ENCODE measurements at regions not wholly inside any gene's neighbourhood (a gene's known extent, or its start where the extent isn't known, plus 50 kb on each side); places are given as distances from the start of the nearest gene placed in this dataset.

DNA sequence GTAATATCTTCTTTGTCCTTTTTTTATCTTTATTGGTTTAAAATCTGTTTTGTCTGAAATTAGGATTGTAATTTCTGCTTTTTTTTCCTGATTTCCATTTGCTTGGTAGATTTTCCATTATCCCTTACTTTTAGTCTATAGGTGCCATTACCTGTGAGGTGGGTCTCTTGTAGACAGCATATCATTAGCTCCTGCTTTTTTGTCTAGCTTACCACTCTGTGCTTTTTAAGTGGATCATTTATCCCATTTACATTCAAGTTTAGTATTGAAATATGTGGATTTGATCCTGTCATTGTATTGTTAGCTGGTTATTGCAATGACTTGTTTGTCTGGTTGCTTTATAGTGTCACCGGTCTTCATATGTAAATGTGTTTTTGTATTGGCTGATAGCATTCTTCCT is 958.6 kb upstream of the SLIT2 start:
- intact Hi-C loops (cut with micrococcal nuclease; ENCODE audit: unreplicated experiment) = no loop called here
- no peak overlapping the region for H3K4me3 ChIP-seq (ENCODE audit: low read depth, low read length, poor library complexity, severe bottlenecking)
- no TSS peak for BruUV-seq (replicated peaks)
- H3K36me3 ChIP-seq (ENCODE audit: insufficient read depth, low read length, poor library complexity, severe bottlenecking) = no peaks in the 10 kb centered on the region
- CTCF ChIA-PET = no interaction called here
- no peak for DNase-seq (ENCODE audit: low spot score)
- H3K27ac ChIP-seq (ENCODE audit: low read depth, low read length, poor library complexity, severe bottlenecking) = no peak overlapping the region
- POLR2A ChIA-PET (ENCODE audit: low non-redundant PET) = no interaction called here
- H3K27me3 ChIP-seq (replicated peaks; ENCODE audit: insufficient read depth, low read depth, low read length, poor library complexity) = no peaks in the 10 kb centered on the region
- peaks cover 4% of the 10 kb centered on the region for H3K9me3 ChIP-seq (ENCODE audit: low read depth, low read length, poor library complexity, severe bottlenecking)
- H3K4me1 ChIP-seq (ENCODE audit: insufficient read depth, low read length, poor library complexity, severe bottlenecking) = no peaks in the 10 kb centered on the region
- TF ChIP-seq, protein P1, sequence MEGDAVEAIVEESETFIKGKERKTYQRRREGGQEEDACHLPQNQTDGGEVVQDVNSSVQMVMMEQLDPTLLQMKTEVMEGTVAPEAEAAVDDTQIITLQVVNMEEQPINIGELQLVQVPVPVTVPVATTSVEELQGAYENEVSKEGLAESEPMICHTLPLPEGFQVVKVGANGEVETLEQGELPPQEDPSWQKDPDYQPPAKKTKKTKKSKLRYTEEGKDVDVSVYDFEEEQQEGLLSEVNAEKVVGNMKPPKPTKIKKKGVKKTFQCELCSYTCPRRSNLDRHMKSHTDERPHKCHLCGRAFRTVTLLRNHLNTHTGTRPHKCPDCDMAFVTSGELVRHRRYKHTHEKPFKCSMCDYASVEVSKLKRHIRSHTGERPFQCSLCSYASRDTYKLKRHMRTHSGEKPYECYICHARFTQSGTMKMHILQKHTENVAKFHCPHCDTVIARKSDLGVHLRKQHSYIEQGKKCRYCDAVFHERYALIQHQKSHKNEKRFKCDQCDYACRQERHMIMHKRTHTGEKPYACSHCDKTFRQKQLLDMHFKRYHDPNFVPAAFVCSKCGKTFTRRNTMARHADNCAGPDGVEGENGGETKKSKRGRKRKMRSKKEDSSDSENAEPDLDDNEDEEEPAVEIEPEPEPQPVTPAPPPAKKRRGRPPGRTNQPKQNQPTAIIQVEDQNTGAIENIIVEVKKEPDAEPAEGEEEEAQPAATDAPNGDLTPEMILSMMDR (conservative IDR thresholded peaks at IDR 0.05; ENCODE audit: low read depth, low read length) = no peak
- TF ChIP-seq EZH2 (IDR thresholded peaks at IDR 0.05; ENCODE audit: borderline replicate concordance, low read depth, low read length, poor library complexity, severe bottlenecking) = no peak

GRCh38 chr4:19286924-19287323 is 964.8 kb upstream of the SLIT2 start:
- ChIA-PET POLR2A (ENCODE audit: low non-redundant PET) (no interaction called here), CTCF (no interaction called here)
- BruUV-seq (replicated peaks) = no TSS peak
- no peaks in the 10 kb centered on the region for H3K9me3 ChIP-seq (ENCODE audit: low read depth, low read length, poor library complexity, severe bottlenecking)
- no peaks in the 10 kb centered on the region for H3K36me3 ChIP-seq (ENCODE audit: insufficient read depth, low read length, poor library complexity, severe bottlenecking)
- DNase-seq (ENCODE audit: low spot score) = no peak
- TF ChIP-seq, protein P1 (conservative IDR thresholded peaks at IDR 0.05; ENCODE audit: low read depth, low read length) = no peak
- no peak for TF ChIP-seq EZH2 (IDR thresholded peaks at IDR 0.05; ENCODE audit: borderline replicate concordance, low read depth, low read length, poor library complexity, severe bottlenecking)
- no peaks in the 10 kb centered on the region for H3K27me3 ChIP-seq (replicated peaks; ENCODE audit: insufficient read depth, low read depth, low read length, poor library complexity)
- H3K4me1 ChIP-seq (ENCODE audit: insufficient read depth, low read length, poor library complexity, severe bottlenecking) = no peaks in the 10 kb centered on the region
- no peak overlapping the region for H3K27ac ChIP-seq (ENCODE audit: low read depth, low read length, poor library complexity, severe bottlenecking)
- intact Hi-C loops (cut with micrococcal nuclease; ENCODE audit: unreplicated experiment) = no loop called here
- H3K4me3 ChIP-seq (ENCODE audit: low read depth, low read length, poor library complexity, severe bottlenecking) = no peak overlapping the region

DNA sequence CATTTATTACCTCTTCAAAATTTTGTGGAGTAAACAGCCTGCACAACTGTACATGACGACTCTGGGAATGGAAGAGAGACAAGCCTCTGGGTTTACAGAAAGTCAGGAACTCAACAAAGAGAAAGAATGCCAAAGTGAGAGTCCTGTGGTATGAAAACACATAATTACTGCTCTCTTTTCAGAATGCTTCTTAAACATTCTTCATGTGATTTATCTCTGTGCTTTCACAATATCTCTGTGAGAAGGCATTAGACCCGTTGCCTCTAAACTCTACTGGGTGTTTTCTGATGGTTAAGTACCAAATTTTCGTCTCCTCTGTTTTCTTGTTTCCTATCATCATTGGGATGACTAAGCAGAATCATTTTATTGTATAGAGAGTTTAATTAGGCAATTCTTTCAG is 966.6 kb upstream of the SLIT2 start:
- CTCF ChIA-PET = no interaction called here
- intact Hi-C loops (cut with micrococcal nuclease; ENCODE audit: unreplicated experiment) = no loop called here
- TF ChIP-seq EZH2 (IDR thresholded peaks at IDR 0.05; ENCODE audit: borderline replicate concordance, low read depth, low read length, poor library complexity, severe bottlenecking) = no peak
- TF ChIP-seq, protein P1 (conservative IDR thresholded peaks at IDR 0.05; ENCODE audit: low read depth, low read length) = no peak

More for the DNA sequence above, 966.6 kb upstream of the SLIT2 start:
- Histone ChIP-seq H3K4me1 (ENCODE audit: insufficient read depth, low read length, poor library complexity, severe bottlenecking) (no peaks in the 10 kb centered on the region), H3K36me3 (ENCODE audit: insufficient read depth, low read length, poor library complexity, severe bottlenecking) (no peaks in the 10 kb centered on the region), H3K27ac (ENCODE audit: low read depth, low read length, poor library complexity, severe bottlenecking) (no peak overlapping the region), H3K27me3 (replicated peaks; ENCODE audit: insufficient read depth, low read depth, low read length, poor library complexity) (no peaks in the 10 kb centered on the region), H3K4me3 (ENCODE audit: low read depth, low read length, poor library complexity, severe bottlenecking) (no peak overlapping the region), H3K9me3 (ENCODE audit: low read depth, low read length, poor library complexity, severe bottlenecking) (peaks cover 2% of the 10 kb centered on the region)
- POLR2A ChIA-PET (ENCODE audit: low non-redundant PET) = no interaction called here
- BruUV-seq (replicated peaks) = no TSS peak
- DNase-seq (ENCODE audit: low spot score) = no peak
